ENCODE measurements at regions not wholly inside any gene's neighbourhood (a gene's known extent, or its start where the extent isn't known, plus 50 kb on each side); places are given as distances from the start of the nearest gene placed in this dataset.
"Not testable (repeated sequence)": the region's sequence is repeated elsewhere in the genome, so short reads cannot be mapped to it uniquely, and the experiment has no call there.

DNA sequence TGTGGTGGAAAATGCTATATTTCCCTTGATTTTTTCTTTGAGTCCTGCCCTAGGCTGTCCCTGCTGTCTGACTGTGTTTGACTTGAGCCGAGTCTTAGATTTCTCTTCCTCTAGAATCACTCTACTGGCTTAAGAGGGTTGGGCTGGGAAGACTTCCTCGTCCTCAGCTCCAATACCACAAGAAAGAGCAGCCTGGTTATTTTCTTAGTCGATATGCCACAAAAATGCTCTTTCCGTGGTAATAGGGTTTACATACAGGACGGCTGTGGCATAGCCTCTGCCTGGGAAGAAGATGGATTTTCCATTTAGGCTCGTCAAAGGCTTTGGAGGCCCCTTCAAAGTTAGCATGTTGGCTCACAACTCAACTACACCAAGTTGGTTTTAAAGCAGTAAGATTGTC is 212.0 kb upstream of the IGFBP3 start:
- DNase-seq (ENCODE audit: extremely low read depth in 1 of 11, low read depth in 9 of 11, low spot score in 4 of 11): no peak

DNA sequence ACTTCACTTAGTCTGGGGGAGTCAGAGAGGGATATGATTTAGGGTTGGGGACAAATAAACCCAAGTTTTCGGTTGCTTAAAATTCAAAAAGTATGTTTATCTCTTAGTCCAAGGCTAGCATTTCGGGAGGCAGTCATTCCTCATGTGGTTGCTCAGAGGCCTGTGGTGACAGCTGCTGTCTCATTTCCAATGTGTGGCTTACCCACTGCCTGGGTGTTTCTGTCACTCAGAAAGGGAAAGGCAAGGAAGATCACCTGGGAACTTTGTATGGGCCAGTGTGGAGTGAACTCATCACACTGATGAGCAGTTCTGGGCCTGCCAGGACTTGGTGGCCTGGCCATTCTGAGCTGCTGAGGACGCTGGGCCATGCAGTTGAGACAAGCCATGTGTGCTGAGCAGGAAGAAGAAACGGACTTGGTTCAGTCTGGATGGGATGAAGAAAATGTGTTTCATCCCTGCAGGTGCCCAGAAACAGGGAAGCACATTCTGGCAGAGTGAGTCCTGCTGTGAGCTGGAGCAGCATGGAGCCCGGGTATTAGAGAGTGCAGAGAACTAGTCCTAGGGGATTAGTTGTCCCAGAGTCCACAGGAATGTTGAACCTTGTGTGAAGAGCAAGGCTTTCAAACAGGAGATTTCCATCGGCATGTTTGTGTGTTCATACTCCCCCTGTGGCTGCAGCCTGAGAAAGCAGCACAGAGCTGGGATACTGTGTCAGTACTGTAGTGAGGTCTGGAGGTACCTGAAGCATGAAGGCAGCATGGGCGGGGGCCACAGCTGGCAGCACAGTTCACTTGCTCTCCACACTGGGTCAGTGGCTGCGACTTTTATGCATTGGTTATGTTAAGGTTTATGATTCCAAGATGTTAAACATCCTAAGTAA is 211.1 kb upstream of the IGFBP3 start:
- peak in 8 of 11 donors; percentile 35 to 63 (median 53) for DNase-seq (ENCODE audit: extremely low read depth in 1 of 11, low read depth in 9 of 11, low spot score in 4 of 11)

DNA sequence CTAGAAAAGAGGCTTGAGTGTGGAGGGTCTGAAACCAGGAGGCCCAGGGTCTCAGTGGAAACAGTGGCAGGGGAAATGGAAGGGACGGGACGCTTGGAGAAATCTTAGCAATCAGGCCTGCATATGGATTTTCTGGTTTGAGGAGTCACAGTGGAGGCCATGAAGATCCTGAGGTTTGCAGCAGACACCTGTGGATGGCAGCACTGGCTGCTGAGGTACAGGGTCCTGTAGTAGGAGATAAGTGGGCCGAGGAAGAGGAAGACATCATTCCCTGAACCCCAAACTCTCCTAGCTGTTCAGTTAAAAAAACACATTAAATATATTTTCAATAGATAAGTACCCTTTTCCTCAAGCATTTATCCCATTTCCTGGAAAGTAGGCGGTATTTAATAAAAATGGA is 208.8 kb upstream of the IGFBP3 start:
- DNase-seq (ENCODE audit: extremely low read depth in 1 of 11, low read depth in 9 of 11, low spot score in 4 of 11): no peak

DNA sequence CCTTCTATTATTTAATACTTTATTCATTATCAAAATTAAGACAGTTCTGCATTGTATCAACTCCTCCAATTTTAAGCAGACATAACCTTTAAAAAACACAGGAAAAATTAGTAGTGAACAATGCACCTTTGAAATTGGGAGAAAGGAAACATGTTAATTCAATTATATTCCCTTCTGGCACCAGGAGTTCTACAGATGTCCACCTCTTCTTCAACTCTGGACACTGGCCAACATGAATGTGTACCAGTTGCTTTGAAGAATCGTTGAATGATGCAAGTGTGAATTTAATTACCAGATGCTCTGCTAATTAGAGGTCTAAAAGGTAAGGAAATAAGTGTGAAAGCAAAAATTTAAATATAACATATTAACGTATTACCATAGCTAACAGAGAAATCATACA is 206.7 kb upstream of the IGFBP3 start:
- DNase-seq (ENCODE audit: extremely low read depth in 1 of 11, low read depth in 9 of 11, low spot score in 4 of 11): no peak

DNA sequence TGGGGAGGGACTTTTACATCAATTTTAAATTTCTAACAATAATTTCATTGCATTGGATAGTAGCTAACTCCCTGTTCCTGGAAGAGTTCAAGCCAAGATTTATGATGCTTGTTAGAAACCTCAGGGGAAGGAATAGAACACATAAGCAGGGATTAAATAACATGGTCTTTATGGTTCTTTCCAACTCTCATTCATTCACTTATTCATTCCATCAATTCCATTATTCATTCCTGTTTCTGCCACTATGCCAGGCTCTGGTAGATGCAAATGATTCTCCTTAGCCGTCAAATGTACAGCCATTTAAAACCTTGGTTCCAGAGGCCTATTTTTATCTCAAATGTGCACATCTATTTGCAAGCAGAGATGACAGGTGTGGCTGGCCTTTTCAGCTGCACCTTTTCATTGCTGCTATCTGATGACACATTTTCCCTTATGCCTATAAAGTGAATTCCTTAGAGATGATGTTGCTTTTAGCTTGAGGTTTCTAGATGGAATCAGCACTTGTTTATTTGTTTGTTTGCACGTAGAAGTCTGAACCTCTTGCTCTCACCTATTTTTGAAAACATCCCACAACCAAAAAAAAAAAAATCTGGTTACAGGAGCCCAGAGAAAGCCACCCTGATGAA is 205.7 kb upstream of the IGFBP3 start:
- no peak for DNase-seq (ENCODE audit: extremely low read depth in 1 of 11, low read depth in 9 of 11, low spot score in 4 of 11)

DNA sequence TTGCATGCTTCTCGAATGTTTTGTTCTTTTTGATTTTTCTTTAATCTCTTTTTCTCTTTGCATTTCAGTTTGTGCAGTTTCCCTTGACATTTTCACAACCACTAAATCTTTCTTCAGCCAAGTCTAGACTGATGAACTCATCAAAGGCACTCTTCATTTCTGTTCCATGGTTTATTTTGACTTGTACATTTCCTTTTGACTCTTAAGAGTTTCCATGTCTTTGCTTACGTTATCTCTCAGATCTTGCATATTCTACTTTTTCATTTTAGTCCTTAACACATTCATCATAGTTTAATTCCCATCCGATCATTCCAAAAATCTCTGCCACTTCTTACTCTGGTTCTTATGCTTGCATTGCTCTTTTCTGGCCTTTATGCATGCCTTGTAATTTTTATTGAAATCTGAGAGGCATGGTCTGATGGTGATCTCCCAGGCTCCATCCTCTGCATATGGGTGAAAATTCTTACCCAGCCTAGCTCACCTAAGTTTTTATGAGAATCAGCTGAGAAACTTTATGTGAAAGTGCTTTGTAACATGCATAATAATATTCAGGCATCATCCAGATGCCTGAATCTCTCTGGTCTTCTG is 202.8 kb upstream of the IGFBP3 start:
- no peak for DNase-seq (ENCODE audit: extremely low read depth in 1 of 11, low read depth in 9 of 11, low spot score in 4 of 11)

DNA sequence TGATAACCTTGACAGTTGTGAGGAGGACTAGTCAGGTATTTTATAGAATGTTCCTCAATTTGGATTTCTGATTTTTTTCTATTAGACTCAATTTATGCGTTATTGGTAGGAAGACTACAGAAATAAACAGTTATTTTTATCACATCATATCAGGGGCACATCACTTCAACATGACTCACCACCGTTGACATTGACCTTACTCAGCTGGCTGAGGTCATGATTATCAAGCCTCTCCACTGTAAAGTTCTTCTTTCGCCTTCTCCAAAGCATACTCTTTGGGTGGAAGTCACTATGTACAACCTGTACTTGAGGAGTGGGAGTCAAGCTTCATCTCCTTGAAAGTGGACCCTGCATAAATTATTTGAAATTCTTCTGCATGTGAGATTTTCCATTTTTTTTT is 194.3 kb upstream of the IGFBP3 start:
- DNase-seq (ENCODE audit: extremely low read depth in 1 of 11, low read depth in 9 of 11, low spot score in 4 of 11): no peak

DNA sequence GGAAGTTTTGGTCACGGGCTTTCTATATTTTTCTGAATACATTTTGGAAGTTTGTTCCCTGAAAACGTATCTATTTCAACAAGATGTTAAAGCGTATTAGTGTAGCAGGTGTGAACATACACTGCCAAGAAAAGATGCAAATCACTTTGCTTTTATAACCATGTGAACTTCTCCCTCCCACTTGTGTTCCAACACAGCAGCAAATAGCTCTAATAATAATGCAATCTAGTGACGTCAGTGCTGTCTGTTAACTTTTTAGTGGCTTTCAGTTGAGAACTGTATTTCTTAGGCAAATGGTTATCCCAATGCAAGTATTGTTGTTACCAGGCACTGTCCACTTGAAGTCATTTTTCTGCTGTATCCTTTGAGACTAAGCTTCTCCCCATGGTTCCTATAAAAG is 188.4 kb upstream of the IGFBP3 start:
- DNase-seq (ENCODE audit: extremely low read depth in 1 of 11, low read depth in 9 of 11, low spot score in 4 of 11): no peak

DNA sequence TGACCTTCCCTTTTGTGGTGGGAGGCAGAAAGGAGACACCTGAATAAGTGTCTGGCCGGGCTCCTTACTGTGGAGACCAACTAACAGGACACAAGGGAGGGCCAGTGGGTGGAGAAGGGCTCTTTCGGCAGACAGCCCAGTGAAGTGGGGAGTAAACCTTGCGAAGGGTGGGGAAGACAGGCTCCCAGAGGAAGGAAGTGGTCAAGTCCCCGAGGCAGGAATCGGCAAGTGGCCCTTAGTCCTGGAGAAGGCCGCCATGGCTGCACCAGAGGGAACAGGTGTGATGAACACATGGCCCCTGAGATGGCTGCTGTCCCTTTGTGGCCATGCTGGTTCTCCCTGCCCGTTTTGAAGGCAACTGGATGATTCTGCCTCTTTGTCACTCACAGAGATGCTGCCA is 187.2 kb upstream of the IGFBP3 start:
- no peak for DNase-seq (ENCODE audit: extremely low read depth in 1 of 11, low read depth in 9 of 11, low spot score in 4 of 11)

DNA sequence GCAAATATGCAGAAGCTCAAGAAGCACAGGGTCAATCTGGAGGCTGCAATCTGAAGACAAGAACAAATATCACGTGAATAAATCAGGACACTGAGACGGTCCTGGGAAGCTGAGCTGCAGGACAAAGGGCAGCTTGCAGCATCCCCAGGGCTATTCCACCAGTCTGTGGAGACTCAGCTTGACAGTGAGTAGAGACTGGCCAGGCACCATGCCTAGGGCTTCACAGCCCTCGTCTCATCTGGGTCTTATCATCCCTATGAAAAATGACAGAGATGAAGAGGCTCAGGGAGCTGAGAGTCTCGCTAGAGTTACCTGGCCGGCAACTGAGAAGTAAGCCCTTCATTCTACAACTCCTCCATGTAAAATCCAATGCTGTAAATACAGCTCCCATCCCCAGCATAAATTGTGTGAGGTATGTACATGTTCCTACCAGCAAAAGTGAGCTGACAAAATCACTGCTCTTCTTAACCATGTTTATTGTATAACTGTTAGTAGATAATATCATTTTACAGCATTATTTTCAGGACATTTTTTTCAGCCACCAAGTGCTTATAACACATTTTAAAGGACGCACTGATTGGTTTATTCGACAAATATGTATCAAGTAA is 186.6 kb upstream of the IGFBP3 start:
- no peak for DNase-seq (ENCODE audit: extremely low read depth in 1 of 11, low read depth in 9 of 11, low spot score in 4 of 11)

DNA sequence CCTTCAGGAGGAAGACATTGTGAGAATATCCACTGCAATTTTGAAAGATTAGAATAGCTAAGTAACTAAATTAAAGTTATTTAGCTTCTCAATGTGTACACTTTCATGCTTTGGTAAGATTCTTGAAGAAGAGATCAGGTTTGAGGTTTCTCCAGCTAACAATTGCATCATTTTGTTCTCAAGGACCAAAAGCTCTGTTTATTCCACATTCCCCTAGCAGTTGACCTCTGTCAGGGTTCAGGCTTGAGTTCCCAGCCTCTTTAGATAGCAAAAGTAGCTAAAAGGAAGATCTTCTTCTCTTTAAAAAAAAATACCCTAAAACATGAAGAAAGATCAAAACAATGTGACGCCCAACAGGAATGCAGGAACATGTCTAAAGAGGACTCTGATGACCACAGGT is 179.4 kb upstream of the IGFBP3 start:
- DNase-seq (ENCODE audit: extremely low read depth in 1 of 11, low read depth in 9 of 11, low spot score in 4 of 11): no peak

DNA sequence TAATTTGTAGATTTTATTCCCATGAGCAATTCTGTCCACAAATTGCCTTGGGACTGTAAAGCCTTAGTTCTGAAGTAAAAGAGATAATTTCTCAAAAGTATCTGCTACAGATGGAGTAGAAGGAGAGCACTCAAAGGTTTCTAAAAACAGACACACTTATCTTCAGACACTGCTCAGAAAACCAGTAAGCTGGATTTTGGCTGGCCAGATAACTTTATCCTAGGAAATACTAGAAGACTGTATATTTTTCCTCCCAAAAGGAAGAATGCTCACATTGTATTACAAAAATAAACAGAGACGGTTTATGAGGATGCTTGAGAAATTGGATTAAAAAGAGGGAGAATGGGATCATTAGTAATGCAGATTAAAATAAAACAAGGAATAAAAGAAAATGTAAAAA is 178.0 kb upstream of the IGFBP3 start:
- no peak for DNase-seq (ENCODE audit: extremely low read depth in 1 of 11, low read depth in 9 of 11, low spot score in 4 of 11)

DNA sequence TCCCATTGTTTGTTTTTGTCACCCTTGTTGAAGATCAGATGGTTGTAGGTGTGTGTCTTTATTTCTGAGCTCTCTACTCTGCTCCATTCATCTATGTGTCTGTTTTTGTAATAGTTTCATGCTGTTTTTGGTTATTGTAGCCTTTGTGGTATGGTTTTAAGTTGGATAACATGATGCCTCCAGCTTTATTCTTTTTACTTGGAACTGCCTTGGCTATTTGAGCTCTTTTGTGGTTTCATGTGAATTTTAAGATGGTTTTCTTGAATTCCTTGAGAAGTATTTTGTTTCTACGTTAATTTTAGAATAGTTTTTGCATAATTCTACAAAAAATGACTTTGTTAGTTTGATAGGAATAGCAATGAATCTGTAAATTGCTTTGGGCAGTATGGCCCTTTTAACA is 170.0 kb upstream of the IGFBP3 start:
- DNase-seq (ENCODE audit: extremely low read depth in 1 of 11, low read depth in 9 of 11, low spot score in 4 of 11): no peak

DNA sequence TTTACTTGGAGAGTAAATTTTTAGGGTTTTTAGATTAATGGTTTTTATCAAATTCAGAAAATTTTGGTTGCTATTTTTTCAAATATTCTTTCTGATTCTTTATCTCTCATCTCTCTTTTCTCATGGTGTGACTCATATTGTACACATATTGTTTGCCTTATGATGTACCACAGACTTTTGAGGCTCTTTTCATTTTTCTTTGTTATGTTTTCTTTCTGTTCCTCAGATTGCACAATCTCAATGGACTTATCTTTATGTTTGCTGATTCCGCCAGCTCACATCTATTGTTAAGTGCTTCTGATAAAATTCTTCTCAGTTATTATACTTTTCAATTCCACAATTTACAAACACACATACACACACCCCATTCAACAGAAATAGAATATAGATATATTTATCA is 168.2 kb upstream of the IGFBP3 start:
- no peak for DNase-seq (ENCODE audit: extremely low read depth in 1 of 11, low read depth in 9 of 11, low spot score in 4 of 11)

DNA sequence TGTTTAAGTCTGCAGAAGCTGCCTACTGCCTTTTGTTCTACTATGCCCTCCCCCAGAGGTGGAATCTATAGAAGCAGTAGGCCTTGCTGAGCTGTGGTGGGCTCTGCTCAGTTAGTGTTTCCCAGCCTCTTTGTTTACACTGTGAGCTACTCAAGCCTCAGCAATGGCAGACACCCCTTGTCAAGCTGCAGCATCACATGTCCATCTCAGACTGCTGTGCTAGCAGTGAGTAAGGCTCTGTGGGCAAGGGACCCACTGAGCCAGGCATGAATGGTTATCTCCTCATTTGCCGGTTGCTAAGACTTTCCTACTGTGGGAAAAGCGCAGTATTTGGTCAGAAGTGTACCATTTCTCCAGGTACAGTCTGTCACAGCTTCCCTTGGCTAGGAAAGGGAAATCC is 167.4 kb upstream of the IGFBP3 start:
- DNase-seq (ENCODE audit: extremely low read depth in 1 of 11, low read depth in 9 of 11, low spot score in 4 of 11): not testable (repeated sequence)

DNA sequence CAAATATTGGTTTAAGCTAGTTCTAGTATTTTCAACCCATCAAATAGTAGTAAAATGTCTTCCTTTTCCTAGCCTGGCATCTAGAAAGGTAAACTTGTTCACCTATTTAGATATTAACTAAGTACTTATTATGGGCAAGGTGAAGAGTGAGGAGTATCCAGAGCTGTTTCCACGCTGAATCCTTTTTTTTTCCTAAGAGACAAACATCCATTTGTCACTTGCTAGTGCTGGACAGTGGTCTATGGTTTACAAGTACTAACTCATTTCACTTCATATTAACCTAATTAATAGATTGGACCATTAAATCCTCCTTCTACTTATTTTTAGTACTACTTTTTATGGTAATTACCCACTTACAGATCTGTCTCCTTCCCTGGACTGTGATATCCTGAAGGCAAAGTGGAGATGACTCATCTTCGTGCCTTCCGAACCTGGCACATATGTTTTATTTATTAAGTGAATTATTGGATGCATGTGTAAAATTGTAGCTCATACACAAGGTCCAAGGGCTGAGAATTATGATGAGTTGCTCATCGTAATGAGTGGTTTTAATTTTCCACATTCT is 159.6 kb upstream of the IGFBP3 start:
- no peak for DNase-seq (ENCODE audit: extremely low read depth in 1 of 11, low read depth in 9 of 11, low spot score in 4 of 11)

DNA sequence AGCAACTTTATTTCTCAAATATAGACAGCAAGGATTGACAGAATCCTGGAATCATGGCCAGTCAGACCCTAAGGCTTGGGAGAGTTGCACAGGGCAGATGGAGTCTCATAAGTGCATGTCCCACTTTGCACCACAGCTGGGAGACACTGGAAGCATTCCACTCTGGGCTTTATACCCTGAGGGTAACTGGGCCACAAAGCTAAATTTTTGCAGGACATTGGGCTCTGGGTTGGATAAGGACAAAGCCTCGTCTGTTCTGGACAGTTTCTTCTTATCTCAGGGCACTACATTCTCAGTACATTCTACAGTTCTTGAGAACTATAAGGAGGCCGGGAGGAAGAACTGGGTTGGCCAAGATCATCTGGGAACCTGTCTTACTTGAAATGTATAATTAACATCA is 158.3 kb upstream of the IGFBP3 start:
- no peak for DNase-seq (ENCODE audit: extremely low read depth in 1 of 11, low read depth in 9 of 11, low spot score in 4 of 11)

DNA sequence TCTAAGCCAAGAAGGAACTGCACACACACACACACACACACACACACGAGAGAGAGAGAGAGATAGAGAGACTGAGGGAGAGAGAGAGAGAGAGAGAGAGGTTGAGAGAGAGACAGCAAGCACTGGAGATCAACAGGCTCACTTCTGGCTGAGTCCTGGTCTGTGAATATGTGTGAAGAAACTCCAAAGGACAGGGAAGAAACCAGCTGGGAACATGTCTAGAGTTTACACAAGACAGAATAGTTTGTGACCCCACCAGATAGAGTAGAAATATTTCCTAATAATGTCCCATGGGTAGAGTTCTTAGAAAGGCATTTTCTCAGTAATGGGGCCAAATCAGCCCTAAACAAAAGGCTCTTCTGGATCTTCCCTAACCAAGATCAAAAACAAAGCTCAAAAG is 155.5 kb upstream of the IGFBP3 start:
- no peak for DNase-seq (ENCODE audit: extremely low read depth in 1 of 11, low read depth in 9 of 11, low spot score in 4 of 11)

DNA sequence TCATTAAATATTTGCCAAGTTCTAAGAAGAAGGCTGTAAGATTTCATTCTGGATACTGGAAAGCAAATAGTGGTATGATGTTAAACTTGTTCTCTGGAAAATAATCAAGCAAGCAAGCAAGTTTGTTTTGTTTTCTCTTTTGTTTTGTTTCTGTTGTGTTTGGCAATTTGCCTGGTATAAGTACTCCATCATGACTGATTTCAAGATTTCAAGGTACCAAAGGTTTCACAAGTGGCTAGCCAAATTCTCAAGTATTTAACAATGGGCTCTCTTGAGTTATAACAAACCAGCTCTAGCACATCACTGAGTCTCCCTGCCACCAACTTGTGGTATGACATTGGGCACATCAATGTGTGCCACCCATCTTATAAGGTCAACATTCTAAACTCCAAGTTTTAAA is 151.7 kb upstream of the IGFBP3 start:
- DNase-seq (ENCODE audit: extremely low read depth in 1 of 11, low read depth in 9 of 11, low spot score in 4 of 11): peak in 9 of 11 donors; percentile 9 to 45 (median 26)

DNA sequence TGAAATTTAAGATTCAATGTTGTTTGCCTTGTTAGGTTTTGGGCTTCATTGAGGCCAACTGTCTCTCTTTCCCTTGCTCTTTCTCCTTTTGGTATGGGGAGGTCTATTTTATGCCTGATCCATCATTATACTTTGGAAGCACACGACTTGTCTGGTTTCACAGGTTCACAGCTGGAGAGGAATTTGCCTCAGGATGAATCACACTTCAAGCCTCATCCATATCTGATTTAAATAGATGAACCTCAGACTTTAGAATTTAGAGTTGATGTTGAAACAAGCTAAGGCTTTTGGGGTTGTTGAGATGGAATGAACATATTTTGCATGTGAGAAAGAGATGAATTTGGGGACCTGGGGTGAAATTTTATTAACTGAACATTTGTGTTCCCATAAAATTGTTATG is 150.5 kb upstream of the IGFBP3 start:
- no peak for DNase-seq (ENCODE audit: extremely low read depth in 1 of 11, low read depth in 9 of 11, low spot score in 4 of 11)

Data from renal cortex interstitium (tissue), 11 donors.